Right renal pelvis (tissue), 4 donors: ENCODE measurements at regions not wholly inside any gene's neighbourhood (a gene's known extent, or its start where the extent isn't known, plus 50 kb on each side); places are given as distances from the start of the nearest gene placed in this dataset.
"Not testable (repeated sequence)": the region's sequence is repeated elsewhere in the genome, so short reads cannot be mapped to it uniquely, and the experiment has no call there.

Experiments used
- DNase-seq, 4 donors: peaks; one replicate each; pipeline ENCODE4 v3.0.0-alpha.2; 2013; ENCODE audit warnings: low read depth in 4 of 4, low spot score in 3 of 4, missing footprints in 1 of 4

GRCh38 chr7:124179641-124180040 is 146.8 kb upstream of the TMEM229A start:
- no peak for DNase-seq

- no peak for DNase-seq
Measured at GRCh38 chr7:124177891-124178290, 145.0 kb upstream of the TMEM229A start.

- DNase-seq = not testable (repeated sequence)
Measured at GRCh38 chr7:124171812-124172211, 138.9 kb upstream of the TMEM229A start.

- peak in 2 of 4 donors; percentile 4 to 8 for DNase-seq
Measured at GRCh38 chr7:124171068-124171467, 138.2 kb upstream of the TMEM229A start.

GRCh38 chr7:124168616-124169015 is 135.7 kb upstream of the TMEM229A start:
- DNase-seq = no peak

GRCh38 chr7:124162667-124163066 is 129.8 kb upstream of the TMEM229A start:
- DNase-seq = no peak

- DNase-seq = peak in 1 of 4 donors; percentile 4
Measured at GRCh38 chr7:124155432-124156022, 122.7 kb upstream of the TMEM229A start.

- DNase-seq = peak in 1 of 4 donors; percentile 10
Measured at GRCh38 chr7:124152859-124153692, 120.2 kb upstream of the TMEM229A start.

GRCh38 chr7:124137664-124138063 is 104.8 kb upstream of the TMEM229A start:
- no peak for DNase-seq

- DNase-seq = no peak
Measured at GRCh38 chr7:124124201-124124600, 91.3 kb upstream of the TMEM229A start.

GRCh38 chr7:124120911-124121310 is 88.0 kb upstream of the TMEM229A start:
- no peak for DNase-seq

GRCh38 chr7:124113045-124113444 is 80.2 kb upstream of the TMEM229A start:
- peak in 2 of 4 donors; percentile 14 to 19 for DNase-seq

GRCh38 chr7:124106575-124106974 is 73.7 kb upstream of the TMEM229A start:
- DNase-seq = no peak

GRCh38 chr7:124101173-124101768 is 68.4 kb upstream of the TMEM229A start:
- DNase-seq = no peak

GRCh38 chr7:124100190-124100589 is 67.3 kb upstream of the TMEM229A start:
- no peak for DNase-seq

GRCh38 chr7:124099585-124099984 is 66.7 kb upstream of the TMEM229A start:
- DNase-seq = not testable (repeated sequence)

- DNase-seq = no peak
Measured at GRCh38 chr7:124089621-124090020, 56.8 kb upstream of the TMEM229A start.

- no peak for DNase-seq
Measured at GRCh38 chr7:124088590-124088989, 55.7 kb upstream of the TMEM229A start.

- no peak for DNase-seq
Measured at GRCh38 chr7:124086843-124087242, 54.0 kb upstream of the TMEM229A start.

GRCh38 chr7:124085179-124085578 is 52.3 kb upstream of the TMEM229A start:
- peak; percentile 43 to 61 (median 54) for DNase-seq

- DNase-seq = peak in 2 of 4 donors; percentile 26 to 31
Measured at GRCh38 chr7:124084024-124084423, 51.2 kb upstream of the TMEM229A start.
